ENCODE measurements at regions not wholly inside any gene's neighbourhood (a gene's known extent, or its start where the extent isn't known, plus 50 kb on each side); places are given as distances from the start of the nearest gene placed in this dataset.

DNA sequence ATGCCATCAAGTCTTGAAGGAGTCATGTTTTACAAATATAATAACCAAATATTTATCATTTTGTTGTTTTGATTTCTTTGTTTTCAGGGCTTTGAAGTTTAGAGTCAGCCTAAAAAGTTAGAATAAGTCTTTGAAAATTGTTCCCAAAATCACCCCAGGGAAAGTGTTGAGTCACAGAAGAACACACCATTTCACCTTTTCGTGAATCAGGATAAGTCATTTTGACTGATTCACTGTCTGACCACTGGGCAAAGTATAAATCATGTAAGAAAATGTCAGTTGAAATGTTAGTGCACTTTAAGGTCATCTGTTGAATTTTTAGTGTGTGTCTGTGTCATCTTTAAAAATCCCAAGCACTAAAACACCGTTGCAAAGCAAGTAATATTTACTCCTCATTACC lies 1320.1 kb downstream of the RPA4 start:
- Histone ChIP-seq H2BK5ac (ENCODE audit: low read depth, low read length) (no peak overlapping the region), H3K18ac (ENCODE audit: extremely low read depth, low read length) (no peak overlapping the region), H2BK20ac (ENCODE audit: low read length) (no peak overlapping the region), H3K27me3 (replicated peaks in 1 of 4; ENCODE audit: control insufficient read depth in 3 of 4, extremely low read depth in 1 of 4, insufficient read depth in 3 of 4, low read length in 3 of 4) (no peaks in the 10 kb centered on the region), H3K4me2 (ENCODE audit: insufficient read depth in 1 of 2, low read depth in 2 of 2, low read length in 2 of 2) (no peak overlapping the region), H3K9me3 (ENCODE audit: insufficient read depth in 2 of 2, low read depth in 1 of 2, low read length in 1 of 2) (no peaks in the 10 kb centered on the region), H3K79me1 (ENCODE audit: low read depth, low read length) (no peaks in the 10 kb centered on the region), H4K91ac (replicated peaks; ENCODE audit: insufficient read length, low read length) (no peak overlapping the region), H3K56ac (replicated peaks; ENCODE audit: insufficient read length, low read depth, low read length) (no peak overlapping the region), H4K20me1 (replicated peaks in 1 of 2; ENCODE audit: control insufficient read depth in 1 of 2, insufficient read depth in 2 of 2, low read length in 2 of 2) (no peaks in the 10 kb centered on the region), H4K8ac (ENCODE audit: extremely low read depth, insufficient read depth, low read length) (no peak overlapping the region), H3K36me3 (ENCODE audit: control insufficient read depth in 2 of 4, insufficient read depth in 4 of 4, low read length in 3 of 4) (no peaks in the 10 kb centered on the region), H3K4me1 (replicated peaks in 1 of 4; ENCODE audit: control insufficient read depth in 3 of 4, insufficient read depth in 4 of 4, low read length in 3 of 4) (no peaks in the 10 kb centered on the region), H3K79me2 (ENCODE audit: control insufficient read depth in 1 of 2, insufficient read depth in 2 of 2, low read length in 2 of 2) (no peaks in the 10 kb centered on the region), H2BK15ac (ENCODE audit: low read length) (no peak overlapping the region), H4K5ac (ENCODE audit: insufficient read length, low read depth, low read length) (no peak overlapping the region), H3K23ac (ENCODE audit: insufficient read length) (no peak overlapping the region), H2AFZ (ENCODE audit: low read length) (no peak overlapping the region), H2BK120ac (replicated peaks; ENCODE audit: low read depth, low read length) (no peak overlapping the region), H3K4me3 (ENCODE audit: extremely low read depth in 1 of 4, insufficient read depth in 2 of 4, low read depth in 3 of 4, low read length in 4 of 4) (no peak overlapping the region), H3K23me2 (ENCODE audit: low read depth, low read length) (no peaks in the 10 kb centered on the region), H3K9ac (replicated peaks in 1 of 4; ENCODE audit: extremely low read depth in 1 of 4, low read depth in 3 of 4, low read length in 3 of 4) (no peak overlapping the region), H2BK12ac (ENCODE audit: low read depth, low read length) (no peak overlapping the region), H3K4ac (replicated peaks; ENCODE audit: insufficient read length, low read depth, low read length) (no peak overlapping the region), H3K14ac (ENCODE audit: insufficient read length) (no peak overlapping the region), H2AK5ac (ENCODE audit: low read depth, low read length) (no peak overlapping the region), H3K27ac (ENCODE audit: low read depth, low read length) (no peak overlapping the region)
- FAIRE-seq, result no peak
- DNase-seq (ENCODE audit: low read depth in 1 of 2, low spot score in 2 of 2), result no peak
- ChIA-PET POLR2A (ENCODE audit: partially characterized antibody) (no interaction called here), CTCF (ENCODE audit: partially characterized antibody) (no interaction called here)
- 100% methylated on average over 2 of the region's 2 CpGs; no CpG with 5 or more reads in 1 of the 2 experiments for WGBS, 2 experiments (ENCODE audit: extremely low coverage in 1 of 2, insufficient coverage in 1 of 2, insufficient read length in 1 of 2, insufficient replicate concordance in 2 of 2, low coverage in 1 of 2, low lambda C conversion rate in 2 of 2, missing lambda C conversion rate in 1 of 2)
- TF ChIP-seq SIX5 (IDR thresholded peaks at IDR 0.05; ENCODE audit: low read depth, low read length) (no peak), RNF2 (IDR thresholded peaks at IDR 0.05; ENCODE audit: borderline replicate concordance, low read depth, low read length, missing control alignments, poor library complexity, severe bottlenecking) (no peak), CBX5 (IDR thresholded peaks at IDR 0.05; ENCODE audit: low read depth, low read length) (no peak), MAFK (IDR thresholded peaks at IDR 0.05; ENCODE audit: low read depth, low read length) (no peak), JUND (IDR thresholded peaks at IDR 0.05; ENCODE audit: low read length) (no peak), TEAD4 (IDR thresholded peaks at IDR 0.05; ENCODE audit: low read depth, low read length) (no peak), HDAC2 (IDR thresholded peaks at IDR 0.05; ENCODE audit: borderline replicate concordance in 1 of 2, low read depth in 2 of 2, low read length in 2 of 2) (no peak), RBBP5 (IDR thresholded peaks at IDR 0.05; ENCODE audit: borderline replicate concordance, low read depth, low read length) (no peak), NANOG (IDR thresholded peaks at IDR 0.05; ENCODE audit: insufficient read depth, low read depth, low read length, poor library complexity, severe bottlenecking) (no peak), CHD1 (IDR thresholded peaks at IDR 0.05; ENCODE audit: low read depth, low read length) (no peak), EZH2 (IDR thresholded peaks at IDR 0.05; ENCODE audit: low read depth, low read length, severe bottlenecking) (no peak), ZNF274 (IDR thresholded peaks at IDR 0.05; ENCODE audit: borderline replicate concordance, extremely low read depth, low read length) (no peak), POLR2A (IDR thresholded peaks at IDR 0.05; ENCODE audit: control extremely low read depth in 1 of 2, low read depth in 2 of 2, low read length in 2 of 2) (no peak), RAD21 (IDR thresholded peaks at IDR 0.05 in 1 of 2, conservative IDR thresholded peaks at IDR 0.05 in 1 of 2; ENCODE audit: low read depth in 2 of 2, low read length in 2 of 2) (no peak), KDM4A (IDR thresholded peaks at IDR 0.05; ENCODE audit: low read depth, low read length, severe bottlenecking) (no peak)
